Cardiac fibroblast (primary cell): ENCODE measurements at regions not wholly inside any gene's neighbourhood (a gene's known extent, or its start where the extent isn't known, plus 50 kb on each side); places are given as distances from the start of the nearest gene placed in this dataset.
A peak's percentile ranks its signal among the peaks of the same experiment; 100 is the strongest.

Source experiments
- DNase-seq, 2 donors: peaks; one replicate each; pipeline versions ENCODE4 v3.0.0 to v3.0.0-alpha.2; 2010; ENCODE audit warnings: low read depth in 2 of 2
- H3K4me3 ChIP-seq, 2 donors: replicated peaks in 1 of 2; 1 replicate in 1 of 2; 2 replicates in 1 of 2; pipeline ENCODE4 v1.5.1; 2011; ENCODE audit warnings: low read depth in 2 of 2, low read length in 2 of 2, mild to moderate bottlenecking in 2 of 2, moderate library complexity in 1 of 2
- CTCF ChIP-seq: IDR thresholded peaks from one replicate; pipeline ENCODE4 v1.5.1; 2011; ENCODE audit warnings: low read depth, mild to moderate bottlenecking, low read length, inconsistent platforms

GRCh38 chr5:33316773-33317172 lies 124.0 kb upstream of the TARS1 start:
- no peak overlapping the region for H3K4me3 ChIP-seq
- no peak for TF ChIP-seq CTCF
- peak in 1 of 2 donors; percentile 82 for DNase-seq

- no peak overlapping the region for H3K4me3 ChIP-seq
- no peak for TF ChIP-seq CTCF
- peak; percentile 60 to 90 for DNase-seq
Measured at GRCh38 chr5:33317271-33317670, 123.5 kb upstream of the TARS1 start.

GRCh38 chr5:33319151-33319550 lies 121.6 kb upstream of the TARS1 start:
- TF ChIP-seq CTCF = no peak
- H3K4me3 ChIP-seq = no peak overlapping the region
- no peak for DNase-seq

DNA sequence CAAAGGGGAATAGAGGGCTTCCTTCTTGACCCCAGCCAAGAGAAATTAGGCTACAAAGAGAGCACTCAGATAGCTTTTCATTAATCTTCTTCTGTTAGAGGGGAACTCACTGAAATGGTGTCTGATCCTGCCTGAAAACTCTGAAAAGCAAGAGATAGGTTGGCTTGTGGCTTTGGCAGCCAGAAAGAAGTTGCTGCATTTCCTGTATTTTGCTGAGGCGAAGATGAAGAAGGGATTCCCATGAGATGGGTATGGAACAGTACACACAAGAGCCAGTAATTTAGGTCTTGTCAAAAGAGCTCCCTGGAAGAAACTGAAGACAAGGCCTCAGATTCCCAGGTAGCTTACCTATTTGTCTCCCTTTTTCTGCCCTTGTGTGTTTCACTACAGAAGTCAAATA lies 120.9 kb upstream of the TARS1 start:
- no peak for TF ChIP-seq CTCF
- no peak overlapping the region for H3K4me3 ChIP-seq

GRCh38 chr5:33321026-33321425 lies 119.7 kb upstream of the TARS1 start:
- no peak for TF ChIP-seq CTCF
- DNase-seq = peak; percentile 99
- no peak overlapping the region for H3K4me3 ChIP-seq

More for the DNA sequence above, 120.9 kb upstream of the TARS1 start:
- DNase-seq = peak; percentile 73 to 85

- DNase-seq = peak in 1 of 2 donors; percentile 39
- no peak for TF ChIP-seq CTCF
- no peak overlapping the region for H3K4me3 ChIP-seq
Measured at GRCh38 chr5:33322632-33323031, 118.1 kb upstream of the TARS1 start.

- no peak for TF ChIP-seq CTCF
- no peak for DNase-seq
- H3K4me3 ChIP-seq = no peak overlapping the region
Measured at GRCh38 chr5:33324667-33325307, 116.0 kb upstream of the TARS1 start.
